Activated CD4-positive, alpha-beta T cell treated with anti-CD3 and anti-CD28 coated beads, Interleukin-2, amount 10 ng/mL, durations not matched to agents 24 days and 14 days (primary cell): ENCODE measurements at regions not wholly inside any gene's neighbourhood (a gene's known extent, or its start where the extent isn't known, plus 50 kb on each side); places are given as distances from the start of the nearest gene placed in this dataset.

Experiments
- DNase-seq: peaks from one replicate; pipeline ENCODE4 v3.0.0; 2022
- H3K27ac Mint-ChIP-seq: one replicate; pipeline ENCODE4 v1.8.0; 2022; ENCODE audit warnings: mild to moderate bottlenecking, mixed read lengths
- H3K27me3 Mint-ChIP-seq: one replicate; pipeline ENCODE4 v1.8.0; 2022; ENCODE audit warnings: mixed read lengths
- H3K36me3 Mint-ChIP-seq: one replicate; pipeline ENCODE4 v1.8.0; 2022; ENCODE audit warnings: low read depth, mild to moderate bottlenecking, mixed read lengths
- H3K4me1 Mint-ChIP-seq: one replicate; pipeline ENCODE4 v1.8.0; 2021; ENCODE audit warnings: mixed read lengths
- H3K4me3 Mint-ChIP-seq: one replicate; pipeline ENCODE4 v1.8.0; 2022; ENCODE audit warnings: mild to moderate bottlenecking, moderate library complexity, mixed read lengths
- H3K9me3 Mint-ChIP-seq: one replicate; pipeline ENCODE4 v1.8.0; 2021; ENCODE audit warnings: mixed read lengths
- intact Hi-C: fragments of 100-400 bp; cut with micrococcal nuclease; formaldehyde crosslinking; loops from one replicate; pipeline ENCODE4 v1.15.1; 2023

GRCh38 chr4:28890949-28891775, 1829.0 kb upstream of the PCDH7 start:
- DNase-seq = no peak
- Mint-ChIP-seq H3K9me3 (no peaks in the 10 kb centered on the region), H3K27ac (no peak overlapping the region), H3K4me3 (no peak overlapping the region), H3K36me3 (no peaks in the 10 kb centered on the region), H3K27me3 (no peaks in the 10 kb centered on the region), H3K4me1 (no peaks in the 10 kb centered on the region)
- intact Hi-C loops = no loop called here

GRCh38 chr4:28913466-28913865, 1806.7 kb upstream of the PCDH7 start:
- Mint-ChIP-seq H3K27me3 (no peaks in the 10 kb centered on the region), H3K36me3 (no peaks in the 10 kb centered on the region), H3K4me1 (no peaks in the 10 kb centered on the region), H3K27ac (no peak overlapping the region), H3K4me3 (no peak overlapping the region), H3K9me3 (no peaks in the 10 kb centered on the region)
- DNase-seq = no peak
- intact Hi-C loops = no loop called here

DNA sequence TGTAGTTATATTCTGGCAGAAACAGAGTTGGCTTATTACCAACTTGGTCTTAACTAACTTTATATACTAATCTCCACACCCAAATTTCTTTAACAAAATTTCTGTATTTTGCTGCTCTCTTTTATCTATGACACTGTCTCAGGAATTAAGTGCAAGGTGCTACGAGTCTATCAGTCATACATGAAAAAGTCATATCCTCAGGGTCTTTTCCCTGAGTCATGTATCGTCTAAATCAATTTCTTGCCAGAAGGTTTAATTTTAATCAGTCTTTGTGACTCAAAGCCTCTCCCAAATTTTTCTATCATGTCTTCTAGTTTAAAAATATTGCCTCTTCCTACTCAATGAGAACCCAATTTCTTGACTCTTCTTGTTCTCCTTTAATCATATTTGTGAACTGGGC, 1803.6 kb upstream of the PCDH7 start:
- H3K4me3 Mint-ChIP-seq = no peak overlapping the region
- H3K9me3 Mint-ChIP-seq = peaks cover 4% of the 10 kb centered on the region
- H3K27ac Mint-ChIP-seq = no peak overlapping the region
- H3K36me3 Mint-ChIP-seq = no peaks in the 10 kb centered on the region
- no peaks in the 10 kb centered on the region for H3K4me1 Mint-ChIP-seq
- H3K27me3 Mint-ChIP-seq = no peaks in the 10 kb centered on the region
- intact Hi-C loops = no loop called here
- no peak for DNase-seq

- intact Hi-C loops = no loop called here
- no peaks in the 10 kb centered on the region for H3K4me1 Mint-ChIP-seq
- peaks cover 4% of the 10 kb centered on the region for H3K9me3 Mint-ChIP-seq
- no peaks in the 10 kb centered on the region for H3K36me3 Mint-ChIP-seq
- H3K27me3 Mint-ChIP-seq = no peaks in the 10 kb centered on the region
- no peak overlapping the region for H3K4me3 Mint-ChIP-seq
- DNase-seq = no peak
- no peak overlapping the region for H3K27ac Mint-ChIP-seq
These were observed 1801.3 kb upstream of the PCDH7 start for GRCh38 chr4:28918871-28919270.

DNA sequence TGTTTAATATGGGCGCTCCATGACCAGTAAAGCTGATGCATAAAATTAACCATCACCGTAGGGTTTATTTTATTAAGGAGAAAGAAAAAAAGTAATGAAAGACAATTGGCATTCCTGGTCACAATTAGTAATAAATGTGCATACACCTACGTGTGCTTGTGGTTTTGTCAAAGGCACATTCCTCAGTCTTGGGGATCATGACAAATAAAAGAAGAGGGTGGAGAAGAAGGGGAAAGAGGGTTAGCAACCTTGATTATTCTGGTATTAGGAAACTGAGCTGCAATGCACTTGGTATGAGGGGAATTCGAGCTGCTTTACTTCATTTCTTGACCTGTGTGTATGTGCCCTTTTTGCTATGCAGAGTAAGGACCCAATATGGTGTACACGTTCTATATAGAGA, 1798.3 kb upstream of the PCDH7 start:
- no peaks in the 10 kb centered on the region for H3K36me3 Mint-ChIP-seq
- intact Hi-C loops = no loop called here
- DNase-seq = no peak
- no peak overlapping the region for H3K4me3 Mint-ChIP-seq
- peaks cover 4% of the 10 kb centered on the region for H3K9me3 Mint-ChIP-seq
- no peaks in the 10 kb centered on the region for H3K27me3 Mint-ChIP-seq
- no peaks in the 10 kb centered on the region for H3K4me1 Mint-ChIP-seq
- H3K27ac Mint-ChIP-seq = no peak overlapping the region

DNA sequence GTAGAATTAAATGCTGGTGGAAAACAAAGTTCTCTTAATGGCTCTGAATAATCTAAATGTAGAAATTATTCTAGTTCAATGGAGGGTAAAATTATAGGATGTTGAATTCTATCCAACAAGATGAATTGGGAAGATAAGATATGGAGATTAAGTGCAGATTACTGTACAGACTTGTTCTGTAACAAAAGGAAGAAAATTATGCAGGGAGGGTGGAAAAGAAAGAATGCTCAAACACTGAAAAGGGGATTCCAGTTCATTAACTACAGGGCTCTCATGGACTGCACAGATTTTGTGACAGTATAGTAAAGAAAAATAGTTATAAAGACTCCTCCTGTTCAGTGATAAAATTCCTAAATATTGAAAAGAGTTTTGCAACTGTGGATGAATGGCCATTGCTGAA, 1794.0 kb upstream of the PCDH7 start:
- Mint-ChIP-seq H3K27ac (no peak overlapping the region), H3K4me1 (no peaks in the 10 kb centered on the region)
- DNase-seq = no peak

GRCh38 chr4:28942631-28943030, 1777.5 kb upstream of the PCDH7 start:
- Mint-ChIP-seq H3K4me3 (no peak overlapping the region), H3K27ac (no peak overlapping the region), H3K4me1 (no peaks in the 10 kb centered on the region), H3K27me3 (no peaks in the 10 kb centered on the region), H3K36me3 (no peaks in the 10 kb centered on the region), H3K9me3 (peaks cover 8% of the 10 kb centered on the region)
- DNase-seq = no peak
- intact Hi-C loops = no loop called here

More for the DNA sequence above, 1794.0 kb upstream of the PCDH7 start:
- H3K9me3 Mint-ChIP-seq = no peaks in the 10 kb centered on the region
- no peaks in the 10 kb centered on the region for H3K27me3 Mint-ChIP-seq
- H3K36me3 Mint-ChIP-seq = no peaks in the 10 kb centered on the region
- intact Hi-C loops = no loop called here
- H3K4me3 Mint-ChIP-seq = no peak overlapping the region

DNA sequence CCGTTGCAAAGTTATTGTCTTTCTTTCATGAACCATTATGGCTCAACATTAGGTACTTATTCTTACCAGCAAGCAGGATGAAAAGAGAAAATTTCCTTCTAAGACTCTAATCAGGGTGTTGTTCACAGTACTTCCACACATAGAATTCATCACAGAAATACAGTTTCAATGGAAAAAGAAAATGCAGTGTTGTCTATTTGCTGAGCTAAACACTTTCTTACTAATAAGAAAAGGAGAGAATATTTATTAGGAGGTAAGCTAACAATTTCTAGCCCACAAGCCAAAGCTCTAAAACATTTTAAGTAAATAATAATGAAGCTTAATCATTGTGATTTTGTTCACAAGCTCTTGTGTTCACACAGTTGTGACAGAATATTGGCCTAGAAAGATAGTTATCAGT, 1772.8 kb upstream of the PCDH7 start:
- Mint-ChIP-seq H3K4me1 (no peaks in the 10 kb centered on the region), H3K36me3 (no peaks in the 10 kb centered on the region), H3K27me3 (no peaks in the 10 kb centered on the region), H3K27ac (no peak overlapping the region), H3K4me3 (no peak overlapping the region), H3K9me3 (peaks cover 5% of the 10 kb centered on the region)
- intact Hi-C loops = no loop called here
- no peak for DNase-seq

DNA sequence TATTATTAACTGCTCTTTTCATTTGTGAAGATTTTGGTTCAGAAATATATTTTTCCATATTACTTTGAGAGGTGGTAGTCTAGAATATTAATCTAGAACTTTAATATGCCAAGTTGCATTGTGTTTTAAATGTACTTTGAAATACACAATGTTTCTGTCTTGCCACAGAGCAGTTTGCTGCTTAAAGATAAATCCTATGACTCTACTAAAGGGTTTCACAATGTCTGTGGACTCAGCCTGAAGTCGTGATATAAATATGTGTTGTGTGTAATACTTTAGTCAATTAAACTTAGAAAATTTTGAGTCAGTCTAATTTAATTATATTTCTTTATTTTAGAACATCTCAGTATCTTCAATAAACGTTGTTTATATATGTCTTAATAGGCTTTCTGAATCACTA, 1771.7 kb upstream of the PCDH7 start:
- Mint-ChIP-seq H3K4me1 (no peaks in the 10 kb centered on the region), H3K9me3 (no peaks in the 10 kb centered on the region), H3K36me3 (no peaks in the 10 kb centered on the region)

GRCh38 chr4:28966982-28967381, 1753.2 kb upstream of the PCDH7 start:
- H3K27me3 Mint-ChIP-seq = no peaks in the 10 kb centered on the region
- no peaks in the 10 kb centered on the region for H3K9me3 Mint-ChIP-seq
- DNase-seq = no peak

More for the DNA sequence above, 1771.7 kb upstream of the PCDH7 start:
- Mint-ChIP-seq H3K27ac (no peak overlapping the region), H3K27me3 (no peaks in the 10 kb centered on the region), H3K4me3 (no peak overlapping the region)
- intact Hi-C loops = no loop called here
- no peak for DNase-seq

DNA sequence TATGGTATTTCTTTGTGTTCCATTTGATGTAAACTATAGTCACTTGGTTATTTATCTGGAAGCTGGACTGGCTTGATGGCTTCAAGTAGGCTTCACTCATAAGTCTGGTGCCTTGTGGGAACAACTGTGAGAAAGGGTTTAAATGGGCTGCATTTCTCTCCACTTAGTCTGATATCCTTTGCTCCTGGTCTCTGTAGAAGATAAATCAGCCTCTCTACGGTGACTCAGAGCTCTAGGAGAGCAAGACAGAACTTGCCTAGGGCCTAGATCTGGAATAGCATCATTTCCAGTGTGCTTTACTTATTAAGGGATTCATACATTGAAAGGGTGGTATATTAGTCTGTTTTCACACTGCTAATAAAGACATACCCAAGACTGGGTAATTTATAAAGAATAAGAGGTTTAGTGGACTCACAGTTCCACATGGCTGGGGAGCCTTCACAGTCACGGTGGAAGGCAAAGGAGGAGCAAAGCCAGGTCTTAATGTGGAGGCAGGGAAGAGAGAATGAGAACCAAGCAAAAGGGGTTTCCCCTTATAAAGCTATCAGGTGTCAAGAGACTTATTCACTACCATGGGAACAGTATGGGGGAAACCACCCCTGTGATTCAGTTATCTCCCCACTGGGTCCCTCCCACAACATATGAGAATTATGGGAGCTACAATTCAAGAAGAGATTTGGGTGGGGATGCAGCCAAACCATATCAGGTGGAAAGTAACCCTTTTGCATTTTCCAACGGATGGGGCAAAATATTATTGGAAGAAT, 1746.4 kb upstream of the PCDH7 start:
- H3K4me1 Mint-ChIP-seq = no peaks in the 10 kb centered on the region
- no peak overlapping the region for H3K27ac Mint-ChIP-seq
- intact Hi-C loops = no loop called here
- no peak for DNase-seq
- no peaks in the 10 kb centered on the region for H3K36me3 Mint-ChIP-seq
- H3K9me3 Mint-ChIP-seq = no peaks in the 10 kb centered on the region
- no peaks in the 10 kb centered on the region for H3K27me3 Mint-ChIP-seq
- H3K4me3 Mint-ChIP-seq = no peak overlapping the region

More at GRCh38 chr4:28966982-28967381, 1753.2 kb upstream of the PCDH7 start:
- Mint-ChIP-seq H3K4me3 (no peak overlapping the region), H3K36me3 (no peaks in the 10 kb centered on the region), H3K27ac (no peak overlapping the region), H3K4me1 (no peaks in the 10 kb centered on the region)
- intact Hi-C loops = no loop called here

DNA sequence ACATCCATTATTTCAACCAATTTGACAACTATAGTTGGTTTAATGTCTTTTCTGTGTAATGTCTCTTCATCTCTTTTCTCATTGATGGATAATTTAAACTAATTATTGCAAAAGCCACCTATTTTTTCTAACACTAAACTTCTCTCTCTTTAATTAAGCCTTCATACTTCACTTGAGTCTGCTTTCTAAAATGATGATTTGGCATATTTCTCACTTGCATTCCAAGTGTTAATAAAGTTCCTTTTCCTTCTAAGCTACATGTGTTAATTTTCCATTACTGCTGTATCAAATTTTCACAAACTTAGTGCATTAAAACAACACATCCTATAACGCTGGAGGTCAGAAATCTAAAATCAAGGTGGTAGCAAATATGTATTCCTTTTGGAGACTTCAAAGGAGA, 1743.8 kb upstream of the PCDH7 start:
- no peak overlapping the region for H3K4me3 Mint-ChIP-seq

DNA sequence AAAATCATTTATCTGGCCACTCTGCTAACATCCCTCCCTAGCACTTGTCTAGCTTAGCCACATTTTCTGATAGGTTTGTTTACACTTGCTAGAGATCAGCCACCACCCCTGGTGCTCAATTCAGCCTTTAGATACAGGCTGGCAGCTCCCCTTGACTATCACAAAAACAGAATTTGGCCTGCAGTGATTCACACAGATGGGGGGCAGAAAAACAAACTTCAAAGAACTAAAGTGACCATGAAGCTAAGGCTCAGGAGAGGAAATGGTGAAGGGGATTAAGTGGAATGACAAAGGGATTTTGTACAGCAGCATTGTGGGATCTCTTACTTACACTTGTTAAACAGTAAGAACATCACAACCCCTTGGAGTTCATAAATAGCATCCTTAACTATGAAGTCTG, 1718.0 kb upstream of the PCDH7 start:
- Mint-ChIP-seq H3K36me3 (no peaks in the 10 kb centered on the region), H3K4me1 (no peaks in the 10 kb centered on the region), H3K4me3 (no peak overlapping the region), H3K9me3 (peaks cover 9% of the 10 kb centered on the region), H3K27me3 (no peaks in the 10 kb centered on the region), H3K27ac (no peak overlapping the region)
- intact Hi-C loops = no loop called here
- no peak for DNase-seq

More for the DNA sequence above, 1743.8 kb upstream of the PCDH7 start:
- Mint-ChIP-seq H3K27me3 (no peaks in the 10 kb centered on the region), H3K27ac (no peak overlapping the region), H3K4me1 (no peaks in the 10 kb centered on the region), H3K36me3 (no peaks in the 10 kb centered on the region), H3K9me3 (no peaks in the 10 kb centered on the region)
- intact Hi-C loops = no loop called here
- no peak for DNase-seq

DNA sequence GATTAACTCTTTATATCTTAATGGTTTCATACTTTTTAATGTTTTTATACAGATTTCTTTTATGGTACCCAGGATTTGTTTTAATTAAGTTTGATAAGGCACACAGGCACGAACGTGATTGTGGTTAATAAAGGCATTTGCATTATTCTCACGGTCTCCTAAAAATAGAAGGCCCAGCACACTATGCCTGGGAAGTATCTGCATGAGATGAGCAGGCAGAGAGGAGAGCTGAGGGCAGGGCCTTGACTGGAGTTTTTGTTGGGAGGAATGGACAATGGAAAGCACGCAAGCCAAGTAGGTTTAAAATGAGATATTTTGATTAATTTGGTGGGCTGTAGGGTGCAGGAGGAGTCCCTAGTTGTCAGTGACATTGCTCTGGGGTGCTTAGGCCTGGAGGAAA, 1714.3 kb upstream of the PCDH7 start:
- no peak overlapping the region for H3K27ac Mint-ChIP-seq
- intact Hi-C loops = no loop called here

More for the DNA sequence above, 1714.3 kb upstream of the PCDH7 start:
- no peaks in the 10 kb centered on the region for H3K36me3 Mint-ChIP-seq
- no peaks in the 10 kb centered on the region for H3K4me1 Mint-ChIP-seq
- no peaks in the 10 kb centered on the region for H3K27me3 Mint-ChIP-seq
- DNase-seq = no peak
- no peak overlapping the region for H3K4me3 Mint-ChIP-seq
- peaks cover 5% of the 10 kb centered on the region for H3K9me3 Mint-ChIP-seq
